ENCODE measurements at regions not wholly inside any gene's neighbourhood (a gene's known extent, or its start where the extent isn't known, plus 50 kb on each side); places are given as distances from the start of the nearest gene placed in this dataset.

GRCh38 chr2:174697255-174697654 lies 67.0 kb downstream of the CHRNA1 start:
- DNase-seq (peak; percentile 51), ATAC-seq (ENCODE audit: low read depth) (peak; percentile 95)
- POLR2A ChIA-PET, result interaction anchor here (0.7 to 1.0 kb wide), 2 partner anchors 21 to 118 kb away, joined by 3 read pairs; no protein-coding TSS in a partner anchor
- Mint-ChIP-seq H3K27me3 (peaks cover 16% of the 10 kb centered on the region), H3K9me3 (no peaks in the 10 kb centered on the region), H3K36me3 (no peaks in the 10 kb centered on the region), H3K4me1 (peaks cover 13% of the 10 kb centered on the region), H3K4me3 (no peak overlapping the region), H3K27ac (no peak overlapping the region)

GRCh38 chr2:174694920-174695319 lies 69.4 kb downstream of the CHRNA1 start:
- DNase-seq (no peak), ATAC-seq (ENCODE audit: low read depth) (no peak)
- Mint-ChIP-seq H3K9me3 (no peaks in the 10 kb centered on the region), H3K27ac (no peak overlapping the region), H3K27me3 (peaks cover 13% of the 10 kb centered on the region), H3K4me1 (peaks cover 13% of the 10 kb centered on the region), H3K4me3 (no peak overlapping the region), H3K36me3 (no peaks in the 10 kb centered on the region)
- POLR2A ChIA-PET, result no interaction called here

GRCh38 chr2:174694196-174694878 lies 69.9 kb downstream of the CHRNA1 start:
- no peak overlapping the region for H3K27ac Mint-ChIP-seq
- peaks cover 13% of the 10 kb centered on the region for H3K27me3 Mint-ChIP-seq
- H3K36me3 Mint-ChIP-seq, result no peaks in the 10 kb centered on the region
- H3K9me3 Mint-ChIP-seq, result no peaks in the 10 kb centered on the region
- peaks cover 13% of the 10 kb centered on the region for H3K4me1 Mint-ChIP-seq
- ATAC-seq (ENCODE audit: low read depth) (no peak), DNase-seq (no peak)
- H3K4me3 Mint-ChIP-seq, result no peak overlapping the region
- POLR2A ChIA-PET, result no interaction called here

GRCh38 chr2:174693344-174693743 lies 70.9 kb downstream of the CHRNA1 start:
- no peak for ATAC-seq (ENCODE audit: low read depth)
- Mint-ChIP-seq H3K9me3 (no peaks in the 10 kb centered on the region), H3K4me3 (no peak overlapping the region), H3K27me3 (peaks cover 13% of the 10 kb centered on the region), H3K4me1 (peaks cover 17% of the 10 kb centered on the region), H3K27ac (no peak overlapping the region), H3K36me3 (no peaks in the 10 kb centered on the region)
- POLR2A ChIA-PET, result interaction anchor here (0.6 to 0.7 kb wide), 2 partner anchors 23 to 137 kb away, joined by 3 read pairs; no protein-coding TSS in a partner anchor
- no peak for DNase-seq

- H3K4me3 Mint-ChIP-seq, result no peak overlapping the region
- no peak overlapping the region for H3K27ac Mint-ChIP-seq
- H3K4me1 Mint-ChIP-seq, result peaks cover 20% of the 10 kb centered on the region
- H3K9me3 Mint-ChIP-seq, result no peaks in the 10 kb centered on the region
- no peak for ATAC-seq (ENCODE audit: low read depth)
- H3K27me3 Mint-ChIP-seq, result peaks cover 13% of the 10 kb centered on the region
- POLR2A ChIA-PET, result interaction anchor here (0.6 kb wide), 1 partner anchor 137 kb away, joined by 3 read pairs; no protein-coding TSS in a partner anchor
- DNase-seq, result no peak
- no peaks in the 10 kb centered on the region for H3K36me3 Mint-ChIP-seq
Observed at GRCh38 chr2:174692256-174692919, 71.9 kb downstream of the CHRNA1 start.

- H3K9me3 Mint-ChIP-seq, result no peaks in the 10 kb centered on the region
- POLR2A ChIA-PET, result interaction anchor here (0.5 kb wide), 1 partner anchor 261 kb away, joined by 3 read pairs; no protein-coding TSS in a partner anchor
- peaks cover 19% of the 10 kb centered on the region for H3K4me1 Mint-ChIP-seq
- ATAC-seq (ENCODE audit: low read depth), result no peak
- H3K27ac Mint-ChIP-seq, result no peak overlapping the region
- H3K27me3 Mint-ChIP-seq, result peaks cover 9% of the 10 kb centered on the region
- DNase-seq, result no peak
- H3K36me3 Mint-ChIP-seq, result no peaks in the 10 kb centered on the region
- H3K4me3 Mint-ChIP-seq, result no peak overlapping the region
Observed at GRCh38 chr2:174691201-174691779, 73.0 kb downstream of the CHRNA1 start.

GRCh38 chr2:174690026-174690425 lies 74.2 kb downstream of the CHRNA1 start:
- H3K36me3 Mint-ChIP-seq, result no peaks in the 10 kb centered on the region
- ATAC-seq (ENCODE audit: low read depth) (no peak), DNase-seq (no peak)
- no peak overlapping the region for H3K4me3 Mint-ChIP-seq
- peaks cover 28% of the 10 kb centered on the region for H3K4me1 Mint-ChIP-seq
- no peaks in the 10 kb centered on the region for H3K9me3 Mint-ChIP-seq
- POLR2A ChIA-PET, result interaction anchor here (1.3 kb wide), 1 partner anchor 96 kb away, joined by 3 read pairs; no protein-coding TSS in a partner anchor
- no peak overlapping the region for H3K27ac Mint-ChIP-seq
- peaks cover 6% of the 10 kb centered on the region for H3K27me3 Mint-ChIP-seq

- no peaks in the 10 kb centered on the region for H3K9me3 Mint-ChIP-seq
- H3K4me3 Mint-ChIP-seq, result no peak overlapping the region
Observed at GRCh38 chr2:174688079-174688478, 76.2 kb downstream of the CHRNA1 start.

GRCh38 chr2:174686430-174686829 lies 77.8 kb downstream of the CHRNA1 start:
- DNase-seq (no peak), ATAC-seq (ENCODE audit: low read depth) (no peak)
- Mint-ChIP-seq H3K4me1 (peaks cover 37% of the 10 kb centered on the region), H3K9me3 (no peaks in the 10 kb centered on the region), H3K4me3 (no peak overlapping the region), H3K27me3 (no peaks in the 10 kb centered on the region), H3K27ac (no peak overlapping the region), H3K36me3 (no peaks in the 10 kb centered on the region)
- POLR2A ChIA-PET, result interaction anchor here (0.6 to 3.6 kb wide), 6 partner anchors 49 to 264 kb away, joined by 3 to 10 read pairs (median 4); partner anchors contain the start of gene WIPF1

More at GRCh38 chr2:174688079-174688478, 76.2 kb downstream of the CHRNA1 start:
- POLR2A ChIA-PET, result interaction anchor here (1.0 to 3.6 kb wide), 5 partner anchors 56 to 97 kb away, joined by 3 to 10 read pairs (median 5); partner anchors contain the start of gene WIPF1
- DNase-seq (no peak), ATAC-seq (ENCODE audit: low read depth) (peak; percentile 61)
- Mint-ChIP-seq H3K27me3 (no peaks in the 10 kb centered on the region), H3K36me3 (no peaks in the 10 kb centered on the region), H3K27ac (peak overlapping the region; percentile 8), H3K4me1 (peaks cover 35% of the 10 kb centered on the region)

- no peak for DNase-seq
- POLR2A ChIA-PET, result interaction anchor here (0.9 to 5.8 kb wide), 6 partner anchors 49 to 88 kb away, joined by 3 to 74 read pairs (median 4); partner anchors contain the start of gene WIPF1
- H3K4me1 Mint-ChIP-seq, result peaks cover 56% of the 10 kb centered on the region
- H3K27me3 Mint-ChIP-seq, result no peaks in the 10 kb centered on the region
- peaks cover 5% of the 10 kb centered on the region for H3K36me3 Mint-ChIP-seq
- ATAC-seq (ENCODE audit: low read depth), result peak; percentile 40
- no peaks in the 10 kb centered on the region for H3K9me3 Mint-ChIP-seq
- H3K27ac Mint-ChIP-seq, result peak overlapping the region; percentile 93
- peak overlapping the region; percentile 91 for H3K4me3 Mint-ChIP-seq
Observed at GRCh38 chr2:174683392-174683759, 80.9 kb downstream of the CHRNA1 start.

GRCh38 chr2:174682578-174683391 lies 81.5 kb downstream of the CHRNA1 start:
- Mint-ChIP-seq H3K36me3 (peaks cover 7% of the 10 kb centered on the region), H3K4me1 (peaks cover 56% of the 10 kb centered on the region), H3K27ac (peak overlapping the region; percentile 93), H3K9me3 (no peaks in the 10 kb centered on the region), H3K27me3 (no peaks in the 10 kb centered on the region), H3K4me3 (peak overlapping the region; percentile 91)
- peak; percentile 70 for ATAC-seq (ENCODE audit: low read depth)
- POLR2A ChIA-PET, result interaction anchor here (1.0 to 5.8 kb wide), 7 partner anchors 48 to 128 kb away, joined by 3 to 74 read pairs (median 4); partner anchors contain the start of gene WIPF1
- DNase-seq, result peak; percentile 80

- ATAC-seq (ENCODE audit: low read depth) (peak; percentile 58), DNase-seq (peak; percentile 72)
- POLR2A ChIA-PET, result interaction anchor here (1.0 to 5.8 kb wide), 8 partner anchors 23 to 127 kb away, joined by 3 to 74 read pairs (median 4); partner anchors contain the start of gene WIPF1
- Mint-ChIP-seq H3K9me3 (no peaks in the 10 kb centered on the region), H3K27me3 (no peaks in the 10 kb centered on the region), H3K4me3 (peak overlapping the region; percentile 89), H3K27ac (peak overlapping the region; percentile 81), H3K4me1 (peaks cover 62% of the 10 kb centered on the region), H3K36me3 (peaks cover 7% of the 10 kb centered on the region)
Observed at GRCh38 chr2:174682007-174682577, 82.2 kb downstream of the CHRNA1 start.
